Activated T-cell treated with anti-CD3 and anti-CD28 coated beads, Interleukin-2, amount 50 U/mL, for 48 hours (primary cell): ENCODE measurements at regions not wholly inside any gene's neighbourhood (a gene's known extent, or its start where the extent isn't known, plus 50 kb on each side); places are given as distances from the start of the nearest gene placed in this dataset.

Source experiments
- DNase-seq, 2 experiments: peaks; one replicate each; pipeline ENCODE4 v3.0.0-alpha.2; 2020

- peak; percentile 5 to 7 for DNase-seq
Observed at GRCh38 chr10:42973870-42974692, 102.8 kb upstream of the RET start.

GRCh38 chr10:42974693-42975002, 102.2 kb upstream of the RET start:
- DNase-seq = no peak

DNA sequence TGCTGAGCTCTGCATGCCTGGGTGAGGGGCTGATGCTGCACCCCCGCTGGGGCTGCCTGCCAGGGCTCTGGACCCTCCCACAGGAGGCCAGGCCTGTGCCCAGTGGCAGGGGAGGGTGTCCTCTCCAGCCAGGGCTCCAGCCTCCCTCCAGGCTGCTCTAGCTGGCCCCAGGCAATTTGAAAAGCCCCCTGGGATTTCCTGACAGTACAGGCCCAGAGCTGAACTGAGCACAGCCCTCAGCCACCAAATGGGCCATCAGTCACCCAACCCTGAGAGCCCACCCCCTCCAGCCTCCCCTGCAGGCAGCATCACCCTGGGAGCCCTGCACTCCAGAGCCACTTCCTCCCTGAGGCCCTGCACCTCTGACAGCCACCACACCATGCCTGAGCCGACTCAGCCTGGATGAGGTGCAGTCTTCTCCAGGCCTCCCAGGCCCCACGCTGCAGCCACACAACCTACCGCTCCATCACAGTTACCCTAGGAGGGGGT, 101.8 kb upstream of the RET start:
- DNase-seq = no peak

DNA sequence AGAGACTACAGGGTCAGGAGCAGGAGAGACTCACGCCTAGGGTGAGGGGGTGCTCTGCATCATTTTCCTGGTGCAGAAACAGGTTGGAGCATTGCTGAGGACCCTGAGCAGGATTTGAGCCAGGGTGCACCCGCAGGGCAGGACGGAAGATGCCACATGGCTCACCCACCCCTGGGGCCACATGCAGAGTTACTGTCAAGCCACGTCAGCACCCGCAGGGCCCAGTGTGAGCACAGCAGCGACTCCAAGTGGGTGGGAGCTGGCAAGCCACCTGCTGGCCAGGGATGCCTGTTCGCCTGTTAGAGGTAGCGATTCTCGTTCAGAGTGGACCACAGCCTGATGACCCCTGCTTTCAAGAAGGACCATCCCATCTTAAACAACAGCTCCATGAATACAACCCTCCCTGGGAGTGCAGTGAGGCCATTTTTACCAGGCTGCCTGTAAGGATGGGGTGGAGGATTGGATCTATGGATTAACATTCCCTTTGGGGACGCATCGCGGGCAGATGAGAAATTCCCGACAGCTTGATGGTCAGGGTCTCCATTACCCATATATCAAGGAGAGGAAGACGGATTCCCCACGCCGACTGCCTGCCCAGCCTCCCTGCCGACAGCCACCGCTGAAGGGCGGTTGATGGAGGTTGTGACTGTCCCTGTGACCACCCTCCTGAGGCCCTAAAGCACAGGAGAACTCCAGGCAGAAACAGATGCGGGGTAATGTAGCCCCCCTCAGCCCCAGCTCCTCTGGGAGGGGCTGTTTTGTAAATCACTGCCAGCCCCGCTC, 101.1 kb upstream of the RET start:
- no peak for DNase-seq

- no peak for DNase-seq
Observed at GRCh38 chr10:42976351-42977031, 100.4 kb upstream of the RET start.

DNA sequence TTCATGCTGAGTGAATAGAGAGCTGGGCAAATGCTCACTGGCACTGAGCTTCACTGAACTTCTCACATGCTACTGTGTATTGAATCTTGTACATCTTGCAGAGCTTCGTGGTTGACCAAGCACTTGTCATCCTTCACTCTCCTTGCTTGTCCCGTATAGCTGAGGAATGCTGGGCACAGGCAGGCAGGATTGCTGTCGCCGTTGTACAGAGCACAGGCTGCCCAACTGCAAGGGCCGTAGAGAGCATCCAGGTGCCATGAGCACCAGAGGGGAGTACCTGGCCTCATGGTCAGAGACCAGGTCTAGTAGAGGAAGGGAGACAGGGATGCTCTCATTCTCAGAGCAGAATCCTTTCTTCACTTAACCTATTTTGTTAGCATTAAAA, 99.8 kb upstream of the RET start:
- DNase-seq = no peak

- DNase-seq = peak; percentile 10 to 11
Observed at GRCh38 chr10:42979181-42979580, 97.7 kb upstream of the RET start.

DNA sequence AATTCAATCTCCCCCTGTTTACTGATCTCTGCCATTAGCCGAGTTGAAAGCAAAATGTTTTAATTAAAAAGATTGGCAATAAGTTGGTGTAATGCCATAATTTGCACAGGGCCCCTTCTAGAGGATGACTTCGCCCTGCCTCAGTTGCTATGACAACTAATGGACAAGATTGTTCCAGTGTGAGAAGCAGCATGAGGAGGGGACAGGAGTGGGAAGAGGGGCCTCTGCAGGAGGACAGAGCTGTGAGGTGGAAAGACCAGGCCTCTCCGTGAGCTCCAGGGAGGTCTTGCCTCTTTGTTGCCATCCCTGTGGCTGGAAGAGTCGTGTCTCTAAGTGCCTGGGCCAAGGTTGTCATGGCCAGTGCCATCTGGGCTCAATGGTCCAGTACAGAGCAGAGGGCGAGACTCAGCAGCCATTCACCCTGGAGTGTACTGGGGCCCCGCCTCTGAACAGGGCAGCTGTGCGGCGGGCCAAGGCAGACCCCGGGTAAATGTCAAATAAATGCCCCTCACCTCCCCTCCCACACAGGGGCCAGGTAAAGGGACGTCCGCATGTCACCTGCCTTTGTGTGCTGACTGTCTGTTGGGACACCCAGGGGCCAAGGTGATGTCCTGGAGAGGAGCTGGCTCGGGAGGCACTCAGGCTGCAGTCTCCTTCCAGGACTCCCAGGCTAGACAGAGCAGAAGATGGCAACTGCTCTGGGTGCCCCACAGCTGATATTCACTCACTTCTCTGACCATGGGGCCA, 97.0 kb upstream of the RET start:
- peak; percentile 4 to 9 for DNase-seq

DNA sequence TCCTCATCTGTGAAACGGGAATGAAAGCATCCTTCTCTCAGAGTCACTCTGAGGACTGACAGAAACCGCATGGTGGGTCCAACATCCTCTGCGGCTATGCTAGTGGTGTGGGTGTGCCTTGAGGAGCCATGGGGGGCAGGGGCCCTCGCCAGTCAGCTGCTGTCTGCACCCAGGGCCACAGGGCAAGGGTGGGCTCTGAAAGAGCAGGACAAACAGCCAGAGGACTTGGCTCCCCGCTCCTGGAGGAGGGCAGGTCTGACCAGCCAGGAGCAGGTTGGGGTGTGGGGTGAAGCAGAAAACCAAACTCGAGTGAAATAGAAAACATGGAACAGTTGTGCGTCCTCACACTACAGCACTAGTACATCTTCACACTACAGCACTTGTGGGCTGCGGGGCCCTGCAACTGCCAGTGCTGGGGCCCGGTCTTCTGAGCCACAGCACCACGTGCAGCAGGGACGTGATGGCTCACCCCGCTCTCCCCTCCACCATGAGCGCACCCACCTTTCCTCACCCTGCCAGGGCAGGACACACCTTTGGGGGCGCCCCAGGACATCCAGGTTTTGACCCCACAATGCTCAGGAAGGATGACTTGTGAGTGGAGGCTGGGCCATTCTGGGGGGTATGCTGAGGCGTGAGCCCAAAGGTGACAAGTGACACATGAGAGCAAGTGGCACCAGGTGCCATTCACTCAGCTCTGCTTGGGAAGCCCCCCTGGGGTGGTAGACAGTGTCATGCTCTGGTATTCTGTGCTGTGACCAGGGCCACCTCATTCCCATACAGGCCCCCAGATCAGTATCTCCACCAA, 96.1 kb upstream of the RET start:
- peak; percentile 2 to 8 for DNase-seq

- peak; percentile 9 to 13 for DNase-seq
Observed at GRCh38 chr10:42981358-42982236, 95.3 kb upstream of the RET start.

DNA sequence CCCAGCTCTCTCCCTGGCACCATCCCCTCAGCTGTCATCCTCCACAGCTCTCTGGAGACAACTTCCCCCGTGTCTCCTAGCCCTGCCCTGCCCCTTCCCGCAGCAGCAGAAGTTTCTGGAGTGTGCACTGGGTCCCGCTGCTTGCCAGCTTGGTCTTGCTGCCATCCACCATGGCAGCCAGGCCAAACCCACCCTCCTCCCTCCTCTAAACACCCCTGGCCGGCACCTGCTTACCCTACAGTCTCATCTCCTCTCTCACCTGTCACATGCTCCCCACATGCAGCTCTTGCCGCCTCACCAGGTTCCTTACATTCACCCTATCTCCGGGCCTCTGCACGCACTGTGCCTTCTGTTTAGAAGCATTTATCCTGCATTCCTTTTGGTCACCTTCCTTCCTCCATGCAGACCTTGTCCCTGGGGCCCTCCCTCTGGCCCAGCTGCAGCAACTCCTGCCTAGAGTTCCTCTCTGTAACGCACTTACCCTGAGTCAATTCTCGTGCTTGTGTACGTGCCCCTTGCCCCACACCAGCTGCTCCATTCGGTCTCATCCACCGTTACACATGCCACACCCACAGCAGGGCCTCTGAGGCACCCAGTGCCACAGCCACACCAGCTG, 93.9 kb upstream of the RET start:
- peak in 1 of 2 experiments; percentile 9 for DNase-seq

DNA sequence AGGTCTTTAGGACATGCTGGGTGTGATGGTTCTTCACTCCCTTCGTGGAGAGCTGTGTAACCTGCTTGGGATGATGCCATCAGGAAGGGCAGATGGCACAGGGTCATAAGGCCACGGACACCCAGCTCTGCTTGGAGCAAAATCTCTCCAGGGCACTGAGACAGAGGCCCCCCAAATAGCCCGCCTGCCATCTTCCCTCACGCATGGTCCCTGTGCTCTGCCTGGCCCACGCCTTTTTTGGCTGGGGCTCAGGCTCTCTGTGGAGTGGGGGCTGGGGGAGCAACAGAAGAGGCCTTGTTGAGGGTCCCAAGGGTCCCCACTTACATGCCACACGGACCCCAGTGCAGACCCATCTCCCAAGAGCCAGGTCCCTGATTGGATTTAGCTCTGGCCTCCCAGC, 93.3 kb upstream of the RET start:
- DNase-seq = no peak

- DNase-seq = peak in 1 of 2 experiments; percentile 7
Observed at GRCh38 chr10:42984035-42984610, 92.7 kb upstream of the RET start.

- DNase-seq = peak in 1 of 2 experiments; percentile 8
Observed at GRCh38 chr10:42984761-42985325, 92.0 kb upstream of the RET start.

- DNase-seq = peak in 1 of 2 experiments; percentile 7
Observed at GRCh38 chr10:42985436-42986316, 91.2 kb upstream of the RET start.

GRCh38 chr10:42986633-42987032, 90.2 kb upstream of the RET start:
- peak in 1 of 2 experiments; percentile 3 for DNase-seq

GRCh38 chr10:42987121-42987541, 89.7 kb upstream of the RET start:
- peak in 1 of 2 experiments; percentile 13 for DNase-seq

GRCh38 chr10:42987575-42987974, 89.3 kb upstream of the RET start:
- no peak for DNase-seq

GRCh38 chr10:42988069-42988468, 88.8 kb upstream of the RET start:
- no peak for DNase-seq
